ENCODE measurements at regions not wholly inside any gene's neighbourhood (a gene's known extent, or its start where the extent isn't known, plus 50 kb on each side); places are given as distances from the start of the nearest gene placed in this dataset.
A peak's percentile ranks its signal among the peaks of the same experiment; 100 is the strongest.

DNA sequence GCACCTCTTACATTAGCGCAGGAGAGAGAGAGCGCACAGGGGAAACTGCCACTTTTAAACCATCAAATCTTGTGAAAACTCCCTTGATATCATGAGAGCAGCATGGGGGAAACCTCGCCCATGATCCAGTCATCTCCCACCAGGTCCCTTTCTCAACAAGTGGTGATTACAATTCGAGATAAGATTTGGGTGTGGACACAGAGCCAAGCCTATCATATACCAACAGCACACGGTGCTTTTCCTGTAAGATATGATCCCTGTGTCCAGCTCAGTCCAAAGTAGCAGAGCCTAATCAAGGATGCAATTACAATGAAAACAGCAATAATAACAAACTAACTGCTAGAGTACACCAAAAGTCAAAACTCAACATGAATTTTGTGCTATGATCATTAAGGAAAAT, 148.7 kb upstream of the TCF21 start:
- Histone ChIP-seq H3K23ac (ENCODE audit: low read depth, low read length) (no peak overlapping the region), H2BK20ac (ENCODE audit: low read depth, low read length) (no peak overlapping the region), H3K9ac (ENCODE audit: low read depth, low read length) (no peak overlapping the region), H3K79me1 (ENCODE audit: low read depth in 1 of 2, low read length in 2 of 2) (no peaks in the 10 kb centered on the region), H3K27ac (ENCODE audit: insufficient read depth, low read length) (no peak overlapping the region), H3K56ac (ENCODE audit: extremely low read depth, insufficient read depth, low read length) (no peak overlapping the region), H4K91ac (ENCODE audit: insufficient read depth, low read depth, low read length) (no peak overlapping the region), H3K14ac (replicated peaks; ENCODE audit: low read depth, low read length) (0 out of 2 replicates have a peak overlapping the region, but pooled peaks have one; percentile 7), H2BK15ac (ENCODE audit: low read depth, low read length) (0 out of 3 replicates have a peak overlapping the region, but pooled peaks have one; percentile 13), H3K9me3 (ENCODE audit: control insufficient read depth, insufficient read depth, low read length) (no peaks in the 10 kb centered on the region), H3K36me3 (ENCODE audit: control insufficient read depth, insufficient read depth, low read length) (no peaks in the 10 kb centered on the region), H2AK5ac (ENCODE audit: low read depth, low read length) (no peak overlapping the region), H3K27me3 (ENCODE audit: control insufficient read depth, insufficient read depth, low read length) (no peaks in the 10 kb centered on the region), H3K9me1 (ENCODE audit: insufficient read depth, low read length) (no peaks in the 10 kb centered on the region), H3K4ac (ENCODE audit: low read depth, low read length) (no peak overlapping the region), H3K18ac (ENCODE audit: low read depth, low read length) (no peak overlapping the region), H4K8ac (ENCODE audit: low read depth in 2 of 2, low read length in 2 of 2) (no peak overlapping the region), H2BK120ac (ENCODE audit: low read depth, low read length) (no peak overlapping the region), H2BK5ac (ENCODE audit: low read depth, low read length, poor library complexity, severe bottlenecking) (no peak overlapping the region), H4K20me1 (ENCODE audit: insufficient read depth, low read length) (no peaks in the 10 kb centered on the region), H2AK9ac (replicated peaks; ENCODE audit: low read depth, low read length, poor library complexity) (no peak overlapping the region), H3K4me3 (ENCODE audit: insufficient read depth, low read depth, low read length) (no peak overlapping the region), H3K4me2 (ENCODE audit: low read depth, low read length) (no peak overlapping the region), H4K5ac (ENCODE audit: low read depth, low read length) (no peak overlapping the region), H2AFZ (replicated peaks; ENCODE audit: low read length, poor library complexity) (no peak overlapping the region), H3K4me1 (ENCODE audit: control insufficient read depth, insufficient read depth, low read length) (peaks cover 3% of the 10 kb centered on the region; the same call in 1 of the 2 replicates)
- WGBS, 2 experiments (ENCODE audit: extremely low coverage in 2 of 2, insufficient read length in 1 of 2), result no CpG with 5 or more reads among the region's 5 CpGs
- no TSS peak for BruUV-seq (replicated peaks)
- intact Hi-C loops (cut with micrococcal nuclease) (loop anchor here (10.0 kb wide), 1 partner anchor 95 kb away; no protein-coding TSS in a partner anchor), dilution Hi-C loops (cut with HindIII; ENCODE audit: low sequenced_read_pairs, unreplicated experiment) (no loop called here), in situ Hi-C loops (cut with MboI; ENCODE audit: low sequenced_read_pairs) (no loop called here)
- TF ChIP-seq CHD1 (IDR thresholded peaks at IDR 0.05; ENCODE audit: low read depth, low read length) (no peak), RAD21 (IDR thresholded peaks at IDR 0.05; ENCODE audit: low read length) (no peak), POLR2A (IDR thresholded peaks at IDR 0.05; ENCODE audit: low read depth, low read length) (no peak), FOS (IDR thresholded peaks at IDR 0.05; ENCODE audit: low read depth, low read length) (no peak), MXI1 (IDR thresholded peaks at IDR 0.05; ENCODE audit: borderline replicate concordance, low read depth, low read length) (no peak), RFX5 (IDR thresholded peaks at IDR 0.05; ENCODE audit: low read depth, low read length) (no peak), NFE2L2 (IDR thresholded peaks at IDR 0.05; ENCODE audit: low read depth, low read length) (no peak), SMC3 (IDR thresholded peaks at IDR 0.05; ENCODE audit: low read depth, low read length) (no peak), RCOR1 (IDR thresholded peaks at IDR 0.05; ENCODE audit: insufficient replicate concordance, low read length) (no peak), BHLHE40 (IDR thresholded peaks at IDR 0.05; ENCODE audit: low read depth, low read length) (no peak), MAZ (IDR thresholded peaks at IDR 0.05; ENCODE audit: borderline replicate concordance, low read depth, low read length) (no peak)
- TF ChIP-seq, protein P1, sequence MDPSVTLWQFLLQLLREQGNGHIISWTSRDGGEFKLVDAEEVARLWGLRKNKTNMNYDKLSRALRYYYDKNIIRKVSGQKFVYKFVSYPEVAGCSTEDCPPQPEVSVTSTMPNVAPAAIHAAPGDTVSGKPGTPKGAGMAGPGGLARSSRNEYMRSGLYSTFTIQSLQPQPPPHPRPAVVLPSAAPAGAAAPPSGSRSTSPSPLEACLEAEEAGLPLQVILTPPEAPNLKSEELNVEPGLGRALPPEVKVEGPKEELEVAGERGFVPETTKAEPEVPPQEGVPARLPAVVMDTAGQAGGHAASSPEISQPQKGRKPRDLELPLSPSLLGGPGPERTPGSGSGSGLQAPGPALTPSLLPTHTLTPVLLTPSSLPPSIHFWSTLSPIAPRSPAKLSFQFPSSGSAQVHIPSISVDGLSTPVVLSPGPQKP (IDR thresholded peaks at IDR 0.05; ENCODE audit: borderline replicate concordance, low read depth, low read length), result no peak
- TF ChIP-seq, protein P2, sequence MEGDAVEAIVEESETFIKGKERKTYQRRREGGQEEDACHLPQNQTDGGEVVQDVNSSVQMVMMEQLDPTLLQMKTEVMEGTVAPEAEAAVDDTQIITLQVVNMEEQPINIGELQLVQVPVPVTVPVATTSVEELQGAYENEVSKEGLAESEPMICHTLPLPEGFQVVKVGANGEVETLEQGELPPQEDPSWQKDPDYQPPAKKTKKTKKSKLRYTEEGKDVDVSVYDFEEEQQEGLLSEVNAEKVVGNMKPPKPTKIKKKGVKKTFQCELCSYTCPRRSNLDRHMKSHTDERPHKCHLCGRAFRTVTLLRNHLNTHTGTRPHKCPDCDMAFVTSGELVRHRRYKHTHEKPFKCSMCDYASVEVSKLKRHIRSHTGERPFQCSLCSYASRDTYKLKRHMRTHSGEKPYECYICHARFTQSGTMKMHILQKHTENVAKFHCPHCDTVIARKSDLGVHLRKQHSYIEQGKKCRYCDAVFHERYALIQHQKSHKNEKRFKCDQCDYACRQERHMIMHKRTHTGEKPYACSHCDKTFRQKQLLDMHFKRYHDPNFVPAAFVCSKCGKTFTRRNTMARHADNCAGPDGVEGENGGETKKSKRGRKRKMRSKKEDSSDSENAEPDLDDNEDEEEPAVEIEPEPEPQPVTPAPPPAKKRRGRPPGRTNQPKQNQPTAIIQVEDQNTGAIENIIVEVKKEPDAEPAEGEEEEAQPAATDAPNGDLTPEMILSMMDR (conservative IDR thresholded peaks at IDR 0.05; ENCODE audit: low read depth, low read length), result no peak
- TF ChIP-seq, protein P3, sequence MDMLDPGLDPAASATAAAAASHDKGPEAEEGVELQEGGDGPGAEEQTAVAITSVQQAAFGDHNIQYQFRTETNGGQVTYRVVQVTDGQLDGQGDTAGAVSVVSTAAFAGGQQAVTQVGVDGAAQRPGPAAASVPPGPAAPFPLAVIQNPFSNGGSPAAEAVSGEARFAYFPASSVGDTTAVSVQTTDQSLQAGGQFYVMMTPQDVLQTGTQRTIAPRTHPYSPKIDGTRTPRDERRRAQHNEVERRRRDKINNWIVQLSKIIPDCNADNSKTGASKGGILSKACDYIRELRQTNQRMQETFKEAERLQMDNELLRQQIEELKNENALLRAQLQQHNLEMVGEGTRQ (IDR thresholded peaks at IDR 0.05; ENCODE audit: low read depth, low read length), result no peak
- DNase-seq (no peak), ATAC-seq (ENCODE audit: low read depth) (no peak)
- ChIA-PET POLR2A (ENCODE audit: unreplicated experiment) (no interaction called here), CTCF (no interaction called here)

Measured in IMR-90 (cell line).